NCI-H1930 (cell line): ENCODE measurements at regions not wholly inside any gene's neighbourhood (a gene's known extent, or its start where the extent isn't known, plus 50 kb on each side); places are given as distances from the start of the nearest gene placed in this dataset.

Experiments used
- DNase-seq, 2 experiments: peaks; one replicate each; lab custom pipeline; 2025; lab: John Stamatoyannopoulos, UW

GRCh38 chr1:115577513-115577912 is 64.3 kb upstream of the VANGL1 start:
- DNase-seq, result no peak

DNA sequence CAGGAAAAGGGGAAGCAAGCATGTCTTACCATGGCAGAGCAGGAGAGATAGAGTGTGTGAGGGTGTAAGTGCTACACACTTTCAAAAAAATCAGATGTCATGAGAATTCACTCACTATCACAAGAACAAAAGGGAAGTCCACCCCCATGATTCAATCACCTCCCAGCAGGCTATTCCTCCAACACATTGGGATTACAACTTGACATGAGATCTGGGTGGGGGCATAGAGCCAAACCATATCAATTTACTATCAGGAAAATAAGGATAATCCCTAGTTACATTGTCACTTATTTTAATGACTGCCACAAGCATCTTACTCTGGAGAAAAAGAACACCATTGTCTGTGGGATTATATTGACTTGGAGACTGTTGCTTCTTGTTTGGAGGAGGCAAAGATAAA is 66.1 kb upstream of the VANGL1 start:
- no peak for DNase-seq

GRCh38 chr1:115572710-115573109 is 69.1 kb upstream of the VANGL1 start:
- no peak for DNase-seq

GRCh38 chr1:115567431-115567830 is 74.3 kb upstream of the VANGL1 start:
- no peak for DNase-seq

GRCh38 chr1:115565791-115566190 is 76.0 kb upstream of the VANGL1 start:
- no peak for DNase-seq

DNA sequence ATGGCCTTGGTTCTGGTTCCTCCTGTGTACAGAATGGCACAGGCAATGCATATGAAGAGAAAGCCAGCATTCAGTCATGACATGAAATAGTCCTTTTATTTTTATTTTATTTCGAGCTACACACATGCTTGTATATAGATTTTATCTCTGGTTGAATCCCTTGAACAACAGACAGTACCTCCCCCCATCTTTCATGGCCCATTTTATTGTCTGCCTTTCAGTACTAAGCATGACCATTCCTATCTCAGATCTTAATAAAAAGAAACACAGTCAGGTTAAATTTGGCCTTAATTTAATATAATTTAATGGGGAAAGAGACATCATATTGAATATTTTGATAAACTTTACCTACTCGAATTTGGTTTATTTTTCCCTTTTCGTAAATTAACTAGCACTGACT is 76.4 kb upstream of the VANGL1 start:
- DNase-seq, result no peak

DNA sequence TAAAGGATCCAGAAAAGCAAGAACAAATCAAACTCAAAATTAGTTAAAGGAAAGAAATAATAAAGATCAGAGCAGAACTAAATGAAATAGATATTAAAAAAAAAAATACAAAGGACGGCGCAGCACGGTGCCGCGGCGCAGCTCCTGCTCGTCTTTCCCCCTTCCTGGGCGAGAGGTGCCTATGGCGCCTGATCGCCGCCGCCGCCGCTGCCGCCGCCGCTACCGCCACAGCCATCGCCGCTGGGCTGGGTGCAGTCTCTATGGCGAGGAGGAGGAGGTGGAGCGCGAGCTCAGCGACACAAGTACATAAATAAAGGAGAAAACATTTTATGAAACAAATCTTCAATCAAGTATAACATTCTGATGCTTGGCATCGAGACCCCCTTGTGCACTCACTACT is 77.6 kb upstream of the VANGL1 start:
- no peak for DNase-seq

DNA sequence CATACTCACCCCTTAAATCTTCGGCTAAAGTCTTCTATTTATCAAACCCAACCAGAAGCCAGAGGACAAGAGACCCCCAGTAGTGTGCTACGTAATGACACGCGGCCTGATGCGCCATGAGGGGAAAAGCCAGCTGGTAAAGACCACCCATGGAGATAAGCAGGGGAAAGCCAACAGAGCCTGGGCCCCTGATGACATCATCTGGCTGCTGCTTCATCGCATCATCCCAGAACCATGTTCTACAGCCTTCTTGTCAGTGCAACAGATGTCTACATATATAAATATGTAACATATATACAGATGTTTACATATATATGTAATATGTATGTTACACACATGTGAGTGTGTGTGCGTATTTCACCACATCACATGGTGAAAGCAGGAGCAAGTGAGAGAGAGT is 81.7 kb upstream of the VANGL1 start:
- no peak for DNase-seq

- no peak for DNase-seq
These were observed 83.5 kb upstream of the VANGL1 start for GRCh38 chr1:115558275-115558674.

GRCh38 chr1:115557715-115558114 is 84.1 kb upstream of the VANGL1 start:
- no peak for DNase-seq

DNA sequence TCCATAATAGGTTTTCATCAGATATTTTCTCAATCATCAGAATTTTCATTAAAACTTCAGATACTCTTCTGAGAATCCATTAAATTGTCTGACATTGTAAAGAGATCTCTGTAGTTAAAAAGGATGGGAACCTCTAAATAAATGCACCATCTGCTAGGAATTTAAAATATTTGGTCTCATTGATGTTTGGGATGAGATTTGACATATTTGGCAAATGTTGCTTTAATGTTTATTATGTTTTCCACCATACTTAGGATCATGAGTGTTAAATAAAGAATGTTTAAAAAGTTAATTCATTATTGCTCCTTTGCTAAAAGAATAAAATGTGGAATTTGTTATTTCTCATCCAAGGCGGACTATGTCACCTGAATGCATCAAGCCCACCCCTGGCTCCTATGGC is 85.5 kb upstream of the VANGL1 start:
- no peak for DNase-seq

DNA sequence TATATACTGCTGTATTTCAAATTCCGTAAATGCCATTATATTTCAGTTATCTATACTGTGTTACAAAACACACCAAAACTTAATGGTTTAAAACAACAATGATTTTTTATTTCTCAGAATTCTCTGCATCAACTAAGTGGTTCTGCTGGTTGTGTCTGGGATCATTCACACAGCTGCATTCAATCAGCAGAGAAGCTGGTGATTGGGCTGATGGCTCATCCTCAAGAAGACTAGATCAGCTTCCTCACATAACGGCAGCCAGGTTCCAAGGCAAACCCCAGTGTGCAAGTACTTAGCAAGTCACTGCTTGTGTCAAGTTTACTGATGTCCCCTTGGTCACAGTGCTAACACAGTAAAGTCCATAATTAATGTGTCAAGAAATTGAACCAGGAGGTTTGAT is 86.3 kb upstream of the VANGL1 start:
- DNase-seq, result no peak

- DNase-seq, result no peak
These were observed 94.1 kb upstream of the VANGL1 start for GRCh38 chr1:115547696-115548095.

- no peak for DNase-seq
These were observed 94.9 kb upstream of the VANGL1 start for GRCh38 chr1:115546846-115547245.

- peak in 1 of 2 experiments; percentile 3 for DNase-seq
These were observed 95.7 kb upstream of the VANGL1 start for GRCh38 chr1:115545791-115546733.

- no peak for DNase-seq
These were observed 96.6 kb upstream of the VANGL1 start for GRCh38 chr1:115545096-115545720.

GRCh38 chr1:115544131-115544530 is 97.6 kb upstream of the VANGL1 start:
- DNase-seq, result no peak

- no peak for DNase-seq
These were observed 98.5 kb upstream of the VANGL1 start for GRCh38 chr1:115543247-115543646.

- no peak for DNase-seq
These were observed 102.0 kb upstream of the VANGL1 start for GRCh38 chr1:115539736-115540135.

GRCh38 chr1:115539061-115539460 is 102.7 kb upstream of the VANGL1 start:
- DNase-seq, result no peak

- no peak for DNase-seq
These were observed 103.2 kb upstream of the VANGL1 start for GRCh38 chr1:115538579-115538978.

- no peak for DNase-seq
These were observed 104.4 kb upstream of the VANGL1 start for GRCh38 chr1:115537415-115537814.

DNA sequence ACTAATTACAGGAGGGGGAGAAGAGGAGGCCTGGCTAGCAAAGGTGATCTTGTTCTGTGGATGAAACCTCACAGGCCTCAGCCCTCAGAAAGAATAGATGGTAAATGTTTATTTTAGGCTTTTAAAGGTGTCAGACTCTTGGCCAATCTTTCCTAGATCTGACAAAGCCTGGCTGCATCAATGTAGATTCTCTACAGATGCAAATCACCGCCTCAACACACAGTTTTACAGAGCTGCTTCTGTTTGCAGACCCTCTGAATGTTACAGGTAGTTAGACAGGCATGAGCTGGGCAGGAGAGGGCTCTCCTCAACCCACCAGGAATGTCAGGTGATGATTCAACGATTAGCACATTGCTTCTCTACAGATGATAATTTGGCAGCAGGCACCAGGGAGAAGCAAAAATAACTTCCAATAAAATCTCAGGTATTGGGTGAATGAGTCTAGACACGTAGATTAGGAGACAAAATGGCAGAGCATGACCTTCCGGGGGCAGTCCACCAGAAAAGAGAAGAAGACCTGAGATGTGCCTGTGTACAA is 105.4 kb upstream of the VANGL1 start:
- DNase-seq, result no peak
